ENCODE measurements at regions not wholly inside any gene's neighbourhood (a gene's known extent, or its start where the extent isn't known, plus 50 kb on each side); places are given as distances from the start of the nearest gene placed in this dataset.

DNA sequence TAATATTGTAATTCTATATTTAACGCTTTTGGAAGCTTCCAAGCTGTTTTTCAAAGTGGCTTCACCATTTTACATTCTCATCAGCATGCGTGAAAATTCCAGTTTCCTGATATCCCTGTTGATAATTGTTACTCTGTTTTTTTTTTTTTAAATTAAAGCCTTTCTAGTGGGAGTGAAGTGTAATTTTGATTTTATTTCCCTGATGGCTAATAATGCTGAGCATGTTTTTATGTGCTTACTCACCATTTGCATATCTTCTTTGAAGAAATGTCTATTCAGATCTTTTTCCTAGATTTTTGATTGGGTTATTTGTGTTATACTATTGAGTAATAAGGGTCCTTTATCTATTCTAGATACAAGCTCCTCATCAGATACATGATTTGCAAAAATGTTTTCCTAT, 382.8 kb upstream of the HS6ST1 start:
- TF ChIP-seq, protein P1, sequence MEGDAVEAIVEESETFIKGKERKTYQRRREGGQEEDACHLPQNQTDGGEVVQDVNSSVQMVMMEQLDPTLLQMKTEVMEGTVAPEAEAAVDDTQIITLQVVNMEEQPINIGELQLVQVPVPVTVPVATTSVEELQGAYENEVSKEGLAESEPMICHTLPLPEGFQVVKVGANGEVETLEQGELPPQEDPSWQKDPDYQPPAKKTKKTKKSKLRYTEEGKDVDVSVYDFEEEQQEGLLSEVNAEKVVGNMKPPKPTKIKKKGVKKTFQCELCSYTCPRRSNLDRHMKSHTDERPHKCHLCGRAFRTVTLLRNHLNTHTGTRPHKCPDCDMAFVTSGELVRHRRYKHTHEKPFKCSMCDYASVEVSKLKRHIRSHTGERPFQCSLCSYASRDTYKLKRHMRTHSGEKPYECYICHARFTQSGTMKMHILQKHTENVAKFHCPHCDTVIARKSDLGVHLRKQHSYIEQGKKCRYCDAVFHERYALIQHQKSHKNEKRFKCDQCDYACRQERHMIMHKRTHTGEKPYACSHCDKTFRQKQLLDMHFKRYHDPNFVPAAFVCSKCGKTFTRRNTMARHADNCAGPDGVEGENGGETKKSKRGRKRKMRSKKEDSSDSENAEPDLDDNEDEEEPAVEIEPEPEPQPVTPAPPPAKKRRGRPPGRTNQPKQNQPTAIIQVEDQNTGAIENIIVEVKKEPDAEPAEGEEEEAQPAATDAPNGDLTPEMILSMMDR (IDR thresholded peaks at IDR 0.05), result no peak
- no peak for TF ChIP-seq POLR2A (IDR thresholded peaks at IDR 0.05)

Data from right lobe of liver (tissue), 4 donors.